GM21360 (cell line): ENCODE measurements at regions not wholly inside any gene's neighbourhood (a gene's known extent, or its start where the extent isn't known, plus 50 kb on each side); places are given as distances from the start of the nearest gene placed in this dataset.

Experiments
- ATAC-seq: cut with Tn5 transposase; IDR thresholded peaks from one replicate; pipeline ENCODE4 v1.9.1; 2021; ENCODE audit warnings: mild to moderate bottlenecking, moderate library complexity; ENCODE audit not compliant: unreplicated experiment

GRCh38 chr22:47694536-47695130 is 932.2 kb downstream of the TBC1D22A start:
- no peak for ATAC-seq

DNA sequence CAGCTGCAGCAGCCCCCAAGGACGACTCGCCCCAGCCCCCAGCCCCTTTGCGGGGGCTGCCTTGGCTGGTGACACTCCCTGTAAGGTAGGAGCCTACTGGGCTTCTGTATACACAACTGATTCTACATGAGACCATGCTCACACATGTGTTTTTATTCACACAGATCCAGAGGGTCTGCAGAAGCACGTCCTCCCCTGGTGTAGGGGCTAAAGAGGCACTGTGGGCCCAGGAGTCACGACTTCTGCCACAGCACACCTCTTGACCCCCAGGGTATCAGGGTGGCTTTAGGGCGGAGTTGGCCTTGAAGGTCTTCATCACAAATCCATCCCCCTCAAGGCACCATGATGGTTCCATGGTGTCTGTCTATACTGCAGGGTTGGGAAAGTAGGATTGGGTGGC is 931.2 kb downstream of the TBC1D22A start:
- ATAC-seq, result no peak

- ATAC-seq, result no peak
Measured at GRCh38 chr22:47692811-47693210, 930.4 kb downstream of the TBC1D22A start.

DNA sequence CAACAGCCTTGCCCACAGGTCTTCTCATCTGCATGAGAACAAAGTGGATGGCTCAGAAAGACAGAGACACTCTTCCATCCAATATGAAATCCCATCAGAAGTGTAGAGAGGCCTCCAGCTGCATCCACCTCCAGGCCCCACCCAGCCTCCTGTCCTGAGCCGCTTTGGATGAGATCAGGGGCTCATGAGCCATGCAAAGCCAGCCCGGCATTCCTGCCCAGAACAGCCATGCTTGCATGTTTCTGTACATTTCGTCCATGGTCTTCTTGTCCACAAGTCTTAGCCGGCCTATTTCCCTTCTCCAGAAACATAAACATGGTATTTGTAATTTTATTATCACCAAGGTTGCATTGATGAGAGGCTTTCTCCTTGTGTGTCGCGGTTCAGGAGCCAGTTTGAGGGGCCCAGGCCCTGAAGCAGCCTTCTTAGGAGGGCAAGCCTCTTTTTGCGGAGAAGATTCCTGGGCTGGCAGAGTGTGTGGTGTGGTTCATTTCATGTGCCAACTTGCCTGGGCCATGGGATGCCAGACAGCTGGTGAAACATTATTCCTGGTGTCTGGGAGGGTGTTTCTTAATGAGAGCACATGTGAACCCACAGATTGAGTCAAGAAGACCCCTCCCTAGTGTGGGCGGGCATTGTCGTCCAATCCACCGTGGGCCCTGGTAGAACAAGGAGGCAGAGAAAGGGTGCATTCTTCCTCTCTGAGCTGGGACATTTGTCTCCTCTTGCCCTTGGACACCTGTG is 928.9 kb downstream of the TBC1D22A start:
- no peak for ATAC-seq

DNA sequence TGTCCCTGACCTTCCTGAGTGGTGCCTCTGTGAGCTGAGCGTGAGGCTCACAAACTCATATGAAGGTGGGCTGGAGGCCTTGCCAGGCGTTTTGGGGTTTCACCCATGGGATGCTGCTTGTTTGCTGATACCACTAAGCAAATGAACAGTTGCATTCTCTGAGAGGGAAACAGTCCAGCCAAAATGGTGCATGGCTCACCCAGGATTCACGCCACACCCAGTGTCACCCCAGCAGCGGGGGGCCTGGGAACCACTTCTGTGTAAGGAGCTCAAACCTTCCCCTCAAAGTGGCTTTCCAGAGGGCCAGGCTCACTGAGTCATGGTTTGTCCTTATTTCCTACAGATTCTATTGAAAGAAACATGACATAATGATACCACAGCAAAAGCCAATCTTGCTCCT is 928.1 kb downstream of the TBC1D22A start:
- no peak for ATAC-seq

GRCh38 chr22:47690166-47690565 is 927.7 kb downstream of the TBC1D22A start:
- no peak for ATAC-seq

- no peak for ATAC-seq
Measured at GRCh38 chr22:47687776-47688175, 925.3 kb downstream of the TBC1D22A start.

- no peak for ATAC-seq
Measured at GRCh38 chr22:47687346-47687655, 924.9 kb downstream of the TBC1D22A start.

DNA sequence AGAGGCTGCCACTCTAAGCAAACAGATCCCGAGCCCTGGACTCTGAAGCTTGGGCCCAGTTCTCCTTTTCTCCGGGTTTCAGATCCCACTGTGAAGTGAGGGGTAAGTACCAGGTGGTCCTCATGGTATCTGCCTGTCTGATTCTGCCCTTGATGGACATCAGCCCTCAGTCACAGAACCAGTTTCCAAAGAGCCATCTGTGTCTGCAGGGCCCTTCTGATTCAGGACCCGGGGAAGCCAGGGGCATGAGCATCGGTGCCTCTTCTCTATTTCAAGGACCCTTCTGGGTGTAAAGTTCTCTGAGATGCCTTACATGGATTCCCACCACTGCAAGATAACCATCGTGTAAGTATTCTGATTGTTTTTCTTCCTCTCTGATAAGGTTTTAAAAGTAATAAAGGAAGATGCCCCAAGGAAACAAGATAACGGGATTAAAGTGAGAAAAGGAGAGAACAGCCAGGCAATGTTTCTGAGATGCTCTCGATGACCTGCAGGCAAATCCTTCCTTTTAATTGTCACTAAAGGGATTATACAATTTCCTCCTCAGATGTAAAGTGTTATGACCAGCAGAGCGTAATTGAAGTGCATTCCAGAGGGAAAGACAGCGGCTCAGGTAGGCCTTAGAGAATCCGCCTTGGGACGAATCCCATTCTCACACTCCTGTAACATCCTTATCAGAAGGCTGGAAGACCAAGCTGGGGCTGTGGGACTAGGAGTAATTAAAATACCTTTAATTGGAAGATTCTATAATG is 924.3 kb downstream of the TBC1D22A start:
- ATAC-seq, result no peak

DNA sequence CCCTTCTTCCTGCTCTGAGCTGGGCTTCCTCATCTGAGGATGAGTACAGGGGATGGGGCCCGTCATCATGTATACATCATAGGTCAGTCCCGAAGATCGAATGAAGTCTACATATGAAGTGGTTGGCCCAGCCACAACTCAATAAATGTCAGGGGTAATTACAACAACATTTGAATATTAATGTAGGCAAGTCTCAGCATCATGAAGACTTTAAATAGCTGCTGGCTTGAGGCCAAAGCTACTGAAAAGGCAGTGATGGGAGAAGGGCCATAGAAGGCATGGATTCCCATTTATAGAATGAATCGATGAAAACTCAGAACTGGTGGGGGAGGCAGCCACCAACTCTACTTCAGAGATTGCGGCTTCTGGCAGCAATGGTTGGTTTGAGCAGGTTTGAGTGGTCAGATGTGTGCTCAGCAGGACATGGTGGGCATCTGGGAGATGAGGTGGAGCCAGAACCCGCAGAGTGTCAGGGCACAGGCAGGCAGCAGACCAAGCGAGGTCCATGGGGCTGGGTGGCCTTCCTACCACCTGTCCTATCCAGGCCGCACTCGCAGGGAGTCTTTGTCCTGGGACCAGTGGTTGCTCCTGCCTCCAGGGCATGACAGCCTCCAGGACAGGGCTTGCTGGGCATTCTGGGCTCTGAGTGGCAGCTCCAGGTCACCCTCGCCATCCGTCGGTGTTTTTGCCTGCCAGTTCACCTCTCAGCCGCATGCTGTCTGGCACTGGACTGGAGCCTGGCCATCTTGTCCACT is 919.1 kb downstream of the TBC1D22A start:
- no peak for ATAC-seq

DNA sequence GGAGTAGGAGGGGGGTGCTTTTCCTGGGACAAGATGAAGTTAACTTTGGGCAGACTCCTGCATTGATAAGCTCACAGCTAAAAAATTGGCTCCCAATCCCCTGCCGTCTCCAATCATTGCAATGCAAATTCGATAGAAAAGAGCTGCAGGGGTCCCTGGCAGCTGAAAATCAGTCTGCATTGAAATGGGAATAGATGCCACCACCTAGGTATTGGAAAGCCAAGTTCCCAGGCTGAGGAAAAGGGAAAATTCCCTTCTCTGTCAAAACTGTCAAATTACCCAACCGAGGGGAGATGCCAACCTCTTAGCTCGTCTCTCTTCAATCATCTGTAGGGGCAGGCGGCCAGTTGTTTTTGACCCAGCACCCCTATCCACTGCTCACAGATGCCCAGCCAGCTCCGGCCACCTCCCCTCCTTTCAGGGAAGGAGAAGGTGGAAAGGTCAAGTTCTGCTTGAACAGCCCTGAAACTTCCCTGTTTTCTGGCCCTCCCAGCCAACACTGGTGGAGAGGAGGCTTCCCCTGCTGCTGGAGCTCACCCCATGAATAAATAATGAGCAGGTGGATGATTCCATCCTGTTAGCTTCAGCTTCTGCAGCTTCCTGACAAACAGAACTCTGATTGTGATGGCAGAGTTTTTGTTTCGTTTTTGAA is 916.3 kb downstream of the TBC1D22A start:
- ATAC-seq, result no peak

- ATAC-seq, result no peak
Measured at GRCh38 chr22:47678048-47678447, 915.6 kb downstream of the TBC1D22A start.

DNA sequence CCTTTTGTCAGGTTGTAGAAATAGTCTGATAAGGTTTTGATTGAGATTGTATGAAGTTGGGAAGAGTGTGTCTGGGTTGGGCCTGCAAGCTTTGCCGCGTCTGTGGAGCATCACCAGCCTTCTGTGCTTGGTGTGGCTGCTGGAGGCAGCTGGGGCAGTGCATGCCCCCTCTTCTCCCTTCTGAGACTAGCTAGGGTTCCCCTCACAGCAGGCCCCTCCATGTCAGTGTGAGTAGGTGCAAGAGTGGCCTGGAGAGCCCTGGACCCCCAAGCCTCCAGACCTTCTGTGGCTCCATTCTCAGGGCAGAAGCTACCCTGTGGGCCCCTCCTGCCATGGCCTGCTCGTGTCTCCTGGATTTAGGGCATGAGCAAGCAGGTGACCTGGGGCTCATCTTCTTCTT is 914.2 kb downstream of the TBC1D22A start:
- ATAC-seq, result no peak

- ATAC-seq, result no peak
Measured at GRCh38 chr22:47674600-47674999, 912.1 kb downstream of the TBC1D22A start.

- ATAC-seq, result no peak
Measured at GRCh38 chr22:47673557-47673956, 911.1 kb downstream of the TBC1D22A start.

DNA sequence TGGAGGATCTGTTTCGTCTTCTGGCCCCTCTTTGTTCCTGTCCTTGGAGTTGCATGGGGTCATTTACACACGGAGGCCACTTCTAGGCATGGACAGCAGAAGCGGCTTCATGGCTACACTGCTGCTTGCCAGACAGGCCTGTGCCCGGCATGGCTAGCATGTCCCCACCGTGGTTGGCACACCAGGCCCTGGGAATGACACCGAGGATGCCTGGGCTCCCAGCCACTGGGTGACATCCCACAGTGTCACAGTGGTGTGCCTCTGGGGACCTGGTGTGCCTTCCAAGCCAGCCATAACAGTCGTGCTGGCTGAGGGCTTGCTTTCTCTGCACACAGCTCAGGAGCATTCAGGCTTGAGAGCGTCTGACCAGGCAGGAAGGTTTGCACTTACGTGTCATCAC is 910.1 kb downstream of the TBC1D22A start:
- no peak for ATAC-seq

- no peak for ATAC-seq
Measured at GRCh38 chr22:47665151-47665550, 902.7 kb downstream of the TBC1D22A start.

DNA sequence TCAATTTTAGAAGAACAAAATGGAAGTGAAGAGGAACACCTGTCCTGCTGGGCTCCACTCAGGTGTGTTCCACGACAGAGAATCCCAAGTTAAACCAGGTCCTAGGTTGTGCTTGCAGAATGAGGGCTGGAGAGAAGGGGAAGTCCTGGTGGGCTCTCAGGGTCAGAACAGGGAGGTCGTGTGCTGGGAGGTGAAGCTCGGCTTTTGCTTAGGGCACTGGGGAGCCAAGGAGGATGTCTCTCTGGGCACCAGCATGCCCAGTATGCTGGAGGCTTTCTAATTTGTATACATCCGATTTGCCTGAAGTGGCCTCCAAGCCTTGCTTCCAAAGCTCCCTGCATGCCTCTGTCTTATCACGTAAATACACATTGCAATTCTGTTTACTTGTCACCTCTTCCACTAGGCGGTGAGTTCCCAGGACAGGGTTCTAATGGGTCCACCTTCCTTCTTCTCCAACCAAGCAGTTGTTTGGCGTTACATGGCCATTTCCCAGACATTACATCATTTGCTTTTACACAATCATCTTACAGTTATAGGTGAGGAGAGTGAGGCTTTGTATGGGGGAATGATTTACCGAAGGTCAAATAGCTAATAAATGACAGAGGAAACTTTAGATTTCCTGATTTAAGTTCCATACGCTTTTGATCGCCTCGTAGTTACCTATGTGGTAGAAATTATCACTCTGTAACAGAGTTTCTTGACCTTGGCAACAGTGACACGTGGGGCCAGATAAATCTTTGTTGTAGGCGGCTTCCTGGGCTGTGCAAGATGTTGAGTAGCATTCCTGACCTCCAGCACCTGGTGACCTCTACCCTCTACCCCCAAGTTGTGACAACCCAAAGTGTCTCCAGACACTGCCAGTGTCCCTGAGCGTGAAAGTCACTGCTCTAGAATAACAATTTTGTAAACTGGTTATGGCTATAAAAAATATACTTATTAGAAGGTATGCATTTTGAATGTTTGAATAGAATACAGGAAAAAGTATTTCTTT is 901.5 kb downstream of the TBC1D22A start:
- no peak for ATAC-seq

- no peak for ATAC-seq
Measured at GRCh38 chr22:47659467-47660223, 897.2 kb downstream of the TBC1D22A start.
